GM12878 (cell line): ENCODE measurements at regions not wholly inside any gene's neighbourhood (a gene's known extent, or its start where the extent isn't known, plus 50 kb on each side); places are given as distances from the start of the nearest gene placed in this dataset.

Source experiments
- ASH2L ChIP-seq: fragments of 300-600, 200-600 bp; sonication (generic); IDR thresholded peaks from 2 replicates; pipeline ENCODE4 v1.6.1; 2017; ENCODE audit warnings: low read depth, mild to moderate bottlenecking, borderline replicate concordance
- CTCF ChIP-seq, 3 experiments: IDR thresholded peaks in 2 of 3; conservative IDR thresholded peaks in 1 of 3; 2 replicates each; pipeline ENCODE4 v1.5.1; 2011; ENCODE audit warnings: low read depth in 3 of 3, low read length in 3 of 3, mild to moderate bottlenecking in 3 of 3, control low read depth in 2 of 3, moderate library complexity in 2 of 3, inconsistent platforms in 1 of 3, mixed read lengths in 1 of 3; ENCODE audit not compliant: control insufficient read depth in 2 of 3, insufficient read depth in 1 of 3; ENCODE audit errors: extremely low read depth in 1 of 3
- EZH2 ChIP-seq: IDR thresholded peaks from 2 replicates; pipeline ENCODE4 v1.6.1; 2012; ENCODE audit warnings: low read depth, mild to moderate bottlenecking, control low read depth, inconsistent platforms, low read length, borderline replicate concordance; ENCODE audit not compliant: control insufficient read depth
- HDAC2 ChIP-seq: fragments of 200-600 bp; sonication (generic); IDR thresholded peaks from 2 replicates; pipeline ENCODE4 v1.6.1; 2017
- NRF1 ChIP-seq: conservative IDR thresholded peaks from 2 replicates; pipeline ENCODE4 v1.6.1; 2011; ENCODE audit warnings: mild to moderate bottlenecking, low read depth, low read length, improper control_type of control experiment
- POLR2A ChIP-seq: IDR thresholded peaks from 2 replicates; pipeline ENCODE4 v1.6.1; 2011; ENCODE audit warnings: low read depth, mild to moderate bottlenecking, low read length
- REST ChIP-seq: IDR thresholded peaks from 2 replicates; pipeline ENCODE4 v1.6.1; 2012; ENCODE audit warnings: mild to moderate bottlenecking, low read depth, low read length
- SPI1 ChIP-seq: IDR thresholded peaks from 2 replicates; pipeline ENCODE4 v1.6.1; 2011; ENCODE audit warnings: low read depth, mild to moderate bottlenecking, low read length, moderate library complexity, borderline replicate concordance; ENCODE audit not compliant: insufficient read depth

- no peak for TF ChIP-seq HDAC2
- no peak for TF ChIP-seq REST
- no peak for TF ChIP-seq ASH2L
- no peak for TF ChIP-seq CTCF (IDR thresholded peaks at IDR 0.05 in 2 of 3, conservative IDR thresholded peaks at IDR 0.05 in 1 of 3; ENCODE audit: control insufficient read depth in 2 of 3, extremely low read depth in 1 of 3, insufficient read depth in 1 of 3, low read depth in 3 of 3, low read length in 3 of 3)
- TF ChIP-seq SPI1: no peak
- TF ChIP-seq POLR2A: no peak
- no peak for TF ChIP-seq EZH2
- no peak for TF ChIP-seq NRF1
Measured at GRCh38 chr20:51082988-51083387, 60.1 kb upstream of the KCNG1 start.
